NCI-H524 (cell line): ENCODE measurements at regions not wholly inside any gene's neighbourhood (a gene's known extent, or its start where the extent isn't known, plus 50 kb on each side); places are given as distances from the start of the nearest gene placed in this dataset.
"Not testable (repeated sequence)": the region's sequence is repeated elsewhere in the genome, so short reads cannot be mapped to it uniquely, and the experiment has no call there.

Experiments used
- DNase-seq, 2 experiments: peaks; one replicate each; lab custom pipeline; 2025; lab: John Stamatoyannopoulos, UW

DNA sequence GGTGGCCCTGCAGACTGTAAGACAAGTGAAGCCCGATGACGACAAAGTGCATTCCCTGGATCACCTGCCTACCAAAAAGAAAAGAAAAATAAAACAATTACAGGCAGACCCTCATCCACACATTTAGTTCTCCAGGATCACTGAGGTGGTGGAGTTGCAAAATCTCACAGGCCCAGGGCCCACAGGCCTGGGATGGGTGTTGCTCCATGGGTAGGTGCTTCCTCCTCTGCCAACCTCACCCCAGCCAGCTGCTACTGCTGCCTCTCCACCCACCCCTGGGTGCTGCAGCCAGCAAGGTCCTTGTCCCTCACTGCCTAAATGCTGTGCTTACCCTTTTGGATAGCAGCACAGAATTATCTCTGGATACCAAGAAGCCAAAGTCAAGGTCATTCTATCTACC, 146.4 kb upstream of the GALNT2 start:
- DNase-seq: no peak

DNA sequence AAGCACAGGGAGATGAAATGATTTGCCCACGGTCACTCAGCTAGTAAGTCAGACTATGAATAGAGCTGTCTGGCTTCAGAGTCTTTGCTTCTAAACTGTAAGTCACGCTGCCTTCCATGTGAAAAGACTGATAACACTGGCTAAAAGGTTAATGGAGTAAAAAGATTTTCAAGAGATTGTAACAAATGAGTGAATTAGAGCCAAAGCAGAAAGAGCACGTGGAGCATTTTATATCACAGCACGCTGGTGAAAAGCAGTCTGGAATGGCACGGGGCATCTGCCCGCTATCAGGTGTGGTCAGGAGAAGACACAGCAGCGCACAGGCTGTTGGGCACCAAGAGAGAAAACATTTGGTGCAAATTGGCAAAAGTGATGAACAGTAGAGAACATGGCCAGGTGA, 144.8 kb upstream of the GALNT2 start:
- DNase-seq: no peak

DNA sequence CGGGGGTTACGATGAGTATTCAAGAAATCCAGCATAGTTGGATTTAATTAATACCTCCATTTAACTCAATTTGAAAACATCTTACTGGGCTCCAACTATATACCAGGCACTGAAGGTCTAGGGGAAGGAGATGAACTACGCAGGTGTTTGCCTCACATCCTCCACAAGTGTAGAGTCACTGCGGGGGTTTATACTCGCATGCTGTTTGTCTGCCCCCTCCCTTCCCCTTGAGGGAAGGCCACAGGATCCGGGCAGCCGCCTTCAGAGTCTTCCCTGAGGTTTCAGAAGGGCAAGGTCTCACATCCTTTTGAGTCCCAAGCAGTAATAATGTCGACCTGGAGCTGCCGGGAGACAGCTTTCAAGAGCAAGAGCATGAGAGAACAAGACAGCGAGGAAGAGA, 142.4 kb upstream of the GALNT2 start:
- no peak for DNase-seq

DNA sequence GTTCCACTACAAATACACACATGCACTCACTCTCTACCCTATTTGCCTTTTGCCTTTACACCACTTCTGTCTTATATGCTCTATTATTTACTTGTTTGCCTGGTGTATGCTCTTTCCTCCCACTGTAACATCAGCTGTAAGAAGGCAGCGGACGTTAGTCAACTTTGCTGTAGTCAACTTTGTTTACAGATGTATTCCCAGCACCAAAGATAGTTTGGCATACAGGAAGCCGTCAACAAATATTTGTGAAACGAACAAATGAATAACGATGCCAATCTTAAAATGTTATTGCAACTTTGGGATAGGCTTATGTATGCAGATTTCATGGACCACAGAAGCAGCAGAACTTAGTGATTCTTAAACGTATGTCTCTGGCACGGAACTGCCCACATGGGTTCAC, 138.3 kb upstream of the GALNT2 start:
- DNase-seq: no peak

GRCh38 chr1:229931751-229932150, 135.3 kb upstream of the GALNT2 start:
- DNase-seq: not testable (repeated sequence)

DNA sequence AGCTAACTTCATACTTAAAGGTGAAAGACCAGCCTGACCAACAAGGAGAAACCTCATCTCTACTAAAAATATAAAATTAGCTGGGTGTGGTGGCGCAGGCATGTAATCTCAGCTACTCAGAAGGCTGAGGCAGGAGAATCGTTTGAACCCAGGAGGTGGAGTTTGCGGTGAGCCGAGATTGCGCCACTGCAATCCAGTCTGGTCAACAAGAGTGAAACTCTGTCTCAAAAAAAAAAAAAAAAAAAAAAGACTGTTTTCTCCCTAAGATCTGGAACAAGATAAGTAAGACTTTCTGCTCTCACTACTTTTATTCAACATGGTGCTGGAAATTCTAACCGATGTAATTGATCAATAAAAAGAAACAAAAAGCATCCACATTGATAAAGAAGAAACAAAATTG, 131.9 kb upstream of the GALNT2 start:
- DNase-seq: not testable (repeated sequence)

DNA sequence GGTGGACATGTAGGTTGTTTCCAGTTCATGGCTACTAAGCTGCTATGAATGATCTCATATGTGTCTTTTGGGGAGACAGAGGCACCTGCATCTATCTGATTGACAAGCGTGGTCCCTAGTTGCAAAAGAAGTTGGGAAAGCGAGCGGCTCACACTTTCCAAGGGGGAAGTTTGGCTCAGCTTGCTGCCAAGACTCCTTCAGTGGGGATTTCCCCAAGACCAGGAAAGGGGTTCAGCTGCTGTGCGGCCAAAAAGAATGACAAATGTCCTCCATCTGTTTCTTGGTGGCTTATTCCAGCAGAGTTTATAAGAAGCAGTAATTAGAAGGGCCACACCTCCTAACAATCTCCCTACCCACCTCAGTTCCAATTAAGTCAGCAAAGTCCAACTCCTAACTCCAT, 128.5 kb upstream of the GALNT2 start:
- DNase-seq: no peak

DNA sequence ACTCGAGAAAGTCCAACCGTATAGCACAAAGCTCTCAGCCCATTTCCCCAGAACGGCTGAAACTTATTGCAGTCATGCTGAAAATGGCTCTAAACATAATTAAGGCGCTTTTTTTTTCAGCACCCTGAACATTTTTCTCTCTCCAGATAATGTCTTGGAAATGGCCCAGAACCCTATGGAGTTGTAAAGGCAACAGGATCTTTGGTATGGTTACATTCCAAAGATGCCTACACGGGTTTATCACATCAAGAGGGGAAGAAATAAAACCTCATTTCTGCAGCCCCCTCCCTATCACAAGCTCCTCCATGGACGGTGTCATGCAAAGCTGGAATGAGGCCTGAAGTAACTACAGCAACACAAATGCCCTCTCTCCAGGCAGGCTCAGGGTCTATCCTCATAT, 126.4 kb upstream of the GALNT2 start:
- no peak for DNase-seq

DNA sequence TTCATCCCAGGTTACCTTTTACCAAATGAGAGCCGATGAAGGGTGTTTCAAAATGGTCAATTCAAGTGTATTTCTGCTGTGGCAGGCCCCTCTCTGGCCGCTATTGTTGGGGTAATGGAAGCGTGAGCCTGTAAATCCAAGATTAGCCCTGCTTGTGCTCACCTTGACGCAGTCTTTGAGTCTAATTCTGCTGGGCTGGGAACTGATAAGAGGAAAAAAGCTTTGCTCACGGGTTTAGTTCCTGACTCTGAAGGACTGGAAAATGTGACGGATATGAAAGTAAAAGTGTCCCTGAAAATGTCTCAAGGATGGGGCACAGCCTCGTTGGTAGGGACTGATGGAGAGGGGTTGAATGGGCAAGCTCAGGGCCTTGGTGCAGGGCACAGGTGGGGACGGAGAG, 125.9 kb upstream of the GALNT2 start:
- DNase-seq: no peak

DNA sequence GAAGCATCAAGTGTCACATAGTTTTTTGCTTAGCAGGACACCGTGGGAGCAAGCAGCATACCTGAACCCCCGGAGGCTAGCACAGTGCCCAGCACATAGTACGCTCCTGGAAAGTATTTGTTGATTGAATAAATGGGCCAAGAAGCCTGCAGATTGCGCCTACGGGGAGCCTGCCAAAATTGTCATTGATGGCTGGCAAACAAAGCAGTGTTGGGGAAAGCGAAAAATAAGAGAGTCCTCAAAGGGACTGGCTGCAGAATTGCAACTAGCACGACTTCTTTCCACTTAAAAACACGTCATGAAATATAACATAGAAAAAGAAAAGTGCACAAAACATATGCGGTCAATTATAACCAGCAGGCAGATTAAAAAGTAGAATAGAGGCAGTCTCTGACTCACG, 125.2 kb upstream of the GALNT2 start:
- DNase-seq: no peak

GRCh38 chr1:229942501-229942900, 124.5 kb upstream of the GALNT2 start:
- no peak for DNase-seq

GRCh38 chr1:229943148-229943714, 123.8 kb upstream of the GALNT2 start:
- no peak for DNase-seq

- no peak for DNase-seq
These were observed 122.9 kb upstream of the GALNT2 start for GRCh38 chr1:229943988-229944743.

DNA sequence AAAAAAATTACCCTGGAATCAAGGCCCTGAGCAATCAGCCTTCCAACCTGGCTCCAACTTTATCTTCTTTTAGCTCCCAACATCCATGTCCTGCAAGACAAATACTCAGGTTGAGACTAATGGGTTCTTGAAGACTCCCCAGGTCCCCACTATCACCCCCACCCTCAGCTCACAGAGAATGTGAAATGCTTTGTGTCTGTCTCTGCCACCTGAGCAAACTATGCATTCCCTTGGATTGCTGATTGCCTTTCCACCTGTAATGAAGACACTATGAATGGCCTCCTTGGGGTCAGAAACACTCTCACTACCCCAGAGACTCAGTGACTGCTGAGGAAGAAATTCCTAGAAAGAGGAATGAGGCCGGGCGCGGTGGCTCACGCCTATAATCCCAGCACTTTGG, 121.2 kb upstream of the GALNT2 start:
- DNase-seq: no peak

DNA sequence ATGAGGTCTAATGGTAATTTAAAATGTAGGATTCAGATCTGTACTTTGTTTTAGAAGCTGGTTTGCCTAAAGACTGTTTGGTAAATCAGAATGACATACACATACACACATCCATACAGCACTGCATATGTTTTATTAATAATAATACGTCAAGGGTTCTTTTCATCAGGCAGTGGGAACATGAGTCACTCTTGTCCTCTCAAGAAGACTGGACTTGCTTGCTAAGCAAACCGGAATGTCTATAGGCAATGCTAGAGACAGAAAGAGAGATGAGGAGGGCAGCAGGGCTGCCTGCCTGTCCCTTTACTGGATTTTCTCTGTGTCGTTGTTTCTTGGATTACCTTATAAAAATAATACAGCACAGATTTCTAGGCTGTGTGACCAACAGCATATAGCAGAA, 119.1 kb upstream of the GALNT2 start:
- DNase-seq: no peak

DNA sequence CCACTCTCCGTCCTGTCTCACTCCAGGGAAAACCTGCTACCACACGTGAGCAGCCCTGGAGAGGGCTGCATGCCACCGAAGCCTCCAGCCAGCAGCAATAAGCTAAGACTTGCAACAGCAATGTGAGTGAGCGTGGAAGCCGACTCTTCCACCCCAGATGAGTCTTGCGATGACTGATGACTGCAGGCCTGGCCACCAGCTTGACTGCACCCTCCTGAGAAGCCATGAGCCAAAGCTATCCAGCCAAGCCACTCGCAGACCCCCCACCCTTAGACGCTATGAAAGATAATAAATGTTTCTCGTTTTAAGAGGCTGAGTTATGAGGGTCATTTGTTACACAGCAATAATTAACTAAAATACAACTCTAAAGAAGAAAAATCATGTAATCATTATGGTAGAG, 118.6 kb upstream of the GALNT2 start:
- DNase-seq: no peak

- DNase-seq: no peak
These were observed 117.5 kb upstream of the GALNT2 start for GRCh38 chr1:229949500-229949899.

- no peak for DNase-seq
These were observed 117.0 kb upstream of the GALNT2 start for GRCh38 chr1:229950020-229950419.

GRCh38 chr1:229950908-229951307, 116.1 kb upstream of the GALNT2 start:
- no peak for DNase-seq

DNA sequence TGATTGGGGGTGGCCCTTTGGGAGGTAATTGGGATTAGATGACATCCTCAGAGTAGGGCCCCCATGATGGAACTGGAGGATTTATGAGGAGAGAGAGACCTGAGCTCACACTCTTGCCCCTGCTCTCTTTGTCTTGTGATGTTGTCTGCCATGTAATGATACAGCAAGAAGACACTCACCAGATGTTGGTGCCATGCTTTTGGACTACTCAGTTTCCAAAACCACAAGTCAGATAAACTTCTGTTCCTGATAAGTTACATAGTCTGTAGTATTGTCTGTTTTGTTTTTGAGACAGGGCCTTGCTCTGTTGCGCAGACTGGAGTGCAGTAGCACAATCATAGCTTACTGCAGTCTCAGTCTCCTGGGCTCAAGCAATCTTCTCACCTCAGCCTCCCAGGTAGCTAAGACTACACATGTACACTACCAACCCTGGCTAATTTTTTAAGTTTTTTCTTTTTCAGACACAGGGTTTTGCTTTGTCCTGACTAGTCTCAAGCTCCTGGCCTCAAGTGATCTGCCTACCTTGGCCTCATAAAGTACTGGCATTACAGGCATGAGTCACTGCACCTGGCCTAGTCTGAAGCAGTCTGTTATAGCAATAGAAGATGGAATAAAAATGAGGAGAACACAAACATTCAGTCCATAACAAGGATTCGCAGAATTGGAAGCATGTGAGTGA, 115.0 kb upstream of the GALNT2 start:
- no peak for DNase-seq

- no peak for DNase-seq
These were observed 114.1 kb upstream of the GALNT2 start for GRCh38 chr1:229952670-229953520.

- DNase-seq: no peak
These were observed 113.2 kb upstream of the GALNT2 start for GRCh38 chr1:229953736-229954326.
